ENCODE measurements at regions not wholly inside any gene's neighbourhood (a gene's known extent, or its start where the extent isn't known, plus 50 kb on each side); places are given as distances from the start of the nearest gene placed in this dataset.

GRCh38 chr12:126437934-126438333 lies 1372.7 kb downstream of the AACS start:
- ChIA-PET CTCF (no interaction called here), SMC1A (ENCODE audit: uncharacterized antibody, unreplicated experiment) (no interaction called here), RAD21 (ENCODE audit: unreplicated experiment) (no interaction called here), POLR2A (no interaction called here)
- no peak overlapping the region for H3K4me3 ChIP-seq
- H3K4me2 ChIP-seq (ENCODE audit: control insufficient read depth, insufficient read depth) = no peak overlapping the region
- no peak for ATAC-seq
- TF ChIP-seq SIN3A (IDR thresholded peaks at IDR 0.05; ENCODE audit: low read depth, low read length) = no peak
- no peak for TF ChIP-seq TARDBP (IDR thresholded peaks at IDR 0.05; ENCODE audit: borderline replicate concordance)
- H3K27me3 ChIP-seq (replicated peaks in 1 of 2; ENCODE audit: control insufficient read depth in 2 of 2, insufficient read depth in 2 of 2, low read length in 1 of 2) = no peaks in the 10 kb centered on the region
- no peak overlapping the region for H2AFZ ChIP-seq (ENCODE audit: control insufficient read depth, low read depth, low read length)
- no peaks in the 10 kb centered on the region for H4K20me1 ChIP-seq (ENCODE audit: control insufficient read depth, insufficient read depth)
- H3K79me2 ChIP-seq (ENCODE audit: control insufficient read depth, insufficient read depth, low read length) = no peaks in the 10 kb centered on the region
- no peak for DNase-seq (ENCODE audit: low read depth, low spot score)
- H3K9ac ChIP-seq (ENCODE audit: control insufficient read depth, insufficient read depth, low read length) = no peak overlapping the region
- FAIRE-seq = no peak
- H3K36me3 ChIP-seq (ENCODE audit: control insufficient read depth in 2 of 2, insufficient read depth in 2 of 2, low read length in 1 of 2) = no peaks in the 10 kb centered on the region
- WGBS (ENCODE audit: insufficient coverage, insufficient replicate concordance, low lambda C conversion rate, missing lambda C conversion rate) = 40% methylated on average over 1 of the region's 1 CpG
- H3K9me3 ChIP-seq (replicated peaks; ENCODE audit: control insufficient read depth, insufficient read depth, low read length) = no peaks in the 10 kb centered on the region
- no peaks in the 10 kb centered on the region for H3K4me1 ChIP-seq (ENCODE audit: control insufficient read depth, insufficient read depth, low read length)
- H3K27ac ChIP-seq (ENCODE audit: control insufficient read depth, insufficient read depth) = no peak overlapping the region
- in situ Hi-C loops (cut with MboI) = no loop called here
- no TSS peak for BruUV-seq (replicated peaks)
- intact Hi-C loops (cut with micrococcal nuclease; ENCODE audit: unreplicated experiment) = no loop called here

- FAIRE-seq (no peak), ATAC-seq (no peak), DNase-seq (ENCODE audit: low read depth, low spot score) (no peak)
- H3K27ac ChIP-seq (ENCODE audit: control insufficient read depth, insufficient read depth) = no peak overlapping the region
- POLR2A ChIA-PET = no interaction called here
- H3K36me3 ChIP-seq (ENCODE audit: control insufficient read depth in 2 of 2, insufficient read depth in 2 of 2, low read length in 1 of 2) = no peaks in the 10 kb centered on the region
- H3K9ac ChIP-seq (ENCODE audit: control insufficient read depth, insufficient read depth, low read length) = no peak overlapping the region
- no peak overlapping the region for H2AFZ ChIP-seq (ENCODE audit: control insufficient read depth, low read depth, low read length)
- WGBS (ENCODE audit: insufficient coverage, insufficient replicate concordance, low lambda C conversion rate, missing lambda C conversion rate) = 28% methylated on average over 7 of the region's 7 CpGs
- in situ Hi-C loops (cut with MboI) = no loop called here
- H4K20me1 ChIP-seq (ENCODE audit: control insufficient read depth, insufficient read depth) = no peaks in the 10 kb centered on the region
- TF ChIP-seq RB1 (IDR thresholded peaks at IDR 0.05; ENCODE audit: borderline replicate concordance) (no peak), EZH2 (IDR thresholded peaks at IDR 0.05; ENCODE audit: borderline replicate concordance, control insufficient read depth, low read depth, low read length) (no peak), TCF7 (IDR thresholded peaks at IDR 0.05; ENCODE audit: borderline replicate concordance) (no peak), NR2C1 (IDR thresholded peaks at IDR 0.05) (no peak), WRNIP1 (IDR thresholded peaks at IDR 0.05; ENCODE audit: borderline replicate concordance, low read depth, low read length) (no peak), PBX3 (IDR thresholded peaks at IDR 0.05; ENCODE audit: insufficient replicate concordance, low read depth, low read length) (no peak), NFYB (IDR thresholded peaks at IDR 0.05; ENCODE audit: insufficient read depth, low read depth, low read length) (no peak)
- TF ChIP-seq, protein P1, sequence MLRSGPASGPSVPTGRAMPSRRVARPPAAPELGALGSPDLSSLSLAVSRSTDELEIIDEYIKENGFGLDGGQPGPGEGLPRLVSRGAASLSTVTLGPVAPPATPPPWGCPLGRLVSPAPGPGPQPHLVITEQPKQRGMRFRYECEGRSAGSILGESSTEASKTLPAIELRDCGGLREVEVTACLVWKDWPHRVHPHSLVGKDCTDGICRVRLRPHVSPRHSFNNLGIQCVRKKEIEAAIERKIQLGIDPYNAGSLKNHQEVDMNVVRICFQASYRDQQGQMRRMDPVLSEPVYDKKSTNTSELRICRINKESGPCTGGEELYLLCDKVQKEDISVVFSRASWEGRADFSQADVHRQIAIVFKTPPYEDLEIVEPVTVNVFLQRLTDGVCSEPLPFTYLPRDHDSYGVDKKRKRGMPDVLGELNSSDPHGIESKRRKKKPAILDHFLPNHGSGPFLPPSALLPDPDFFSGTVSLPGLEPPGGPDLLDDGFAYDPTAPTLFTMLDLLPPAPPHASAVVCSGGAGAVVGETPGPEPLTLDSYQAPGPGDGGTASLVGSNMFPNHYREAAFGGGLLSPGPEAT (IDR thresholded peaks at IDR 0.05; ENCODE audit: low read depth) = no peak
- SMC1A ChIA-PET (ENCODE audit: uncharacterized antibody, unreplicated experiment) = no interaction called here
- no TSS peak for BruUV-seq (replicated peaks)
- RAD21 ChIA-PET (ENCODE audit: unreplicated experiment) = no interaction called here
- CTCF ChIA-PET = no interaction called here
- no peaks in the 10 kb centered on the region for H3K27me3 ChIP-seq (replicated peaks in 1 of 2; ENCODE audit: control insufficient read depth in 2 of 2, insufficient read depth in 2 of 2, low read length in 1 of 2)
- no peaks in the 10 kb centered on the region for H3K4me1 ChIP-seq (ENCODE audit: control insufficient read depth, insufficient read depth, low read length)
- no peak overlapping the region for H3K4me3 ChIP-seq
- no peaks in the 10 kb centered on the region for H3K9me3 ChIP-seq (replicated peaks; ENCODE audit: control insufficient read depth, insufficient read depth, low read length)
- H3K4me2 ChIP-seq (ENCODE audit: control insufficient read depth, insufficient read depth) = no peak overlapping the region
- no peaks in the 10 kb centered on the region for H3K79me2 ChIP-seq (ENCODE audit: control insufficient read depth, insufficient read depth, low read length)
- intact Hi-C loops (cut with micrococcal nuclease; ENCODE audit: unreplicated experiment) = no loop called here
These were observed 1378.7 kb downstream of the AACS start for GRCh38 chr12:126443977-126444376.
